SK-N-SH (cell line): ENCODE measurements at regions not wholly inside any gene's neighbourhood (a gene's known extent, or its start where the extent isn't known, plus 50 kb on each side); places are given as distances from the start of the nearest gene placed in this dataset.

Source experiments
- CTCF ChIA-PET: fragments of 300-600, 350-600 bp; formaldehyde crosslinking; extraction: SDS; loops from one replicate; lab custom pipeline; 2021; lab: Yijun Ruan, JAX
- POLR2A ChIA-PET: fragments of 350-600 bp; sonication (Branson Sonifier 250); formaldehyde crosslinking; extraction: SDS; loops from one replicate; lab custom pipeline; 2020; ENCODE audit warnings: antibody characterized with exemption, inconsistent platforms; lab: Yijun Ruan, JAX
- DNase-seq: peaks from one replicate; pipeline ENCODE4 v3.0.0; 2012
- H2AFZ ChIP-seq: fragments of 200-600 bp; sonication (generic); 2 replicates; pipeline ENCODE4 v1.8.1; 2016; ENCODE audit warnings: antibody characterized with exemption, mild to moderate bottlenecking, low read depth
- H3F3A ChIP-seq: fragments of 200-600 bp; sonication (generic); replicated peaks from 2 replicates; pipeline ENCODE3; 2016; ENCODE audit warnings: antibody characterized with exemption, mild to moderate bottlenecking; ENCODE audit not compliant: insufficient read depth
- H3K27ac ChIP-seq, 2 experiments: fragments of 200-500 bp in 1 of 2; fragments of 200-600 bp in 1 of 2; sonication (Bioruptor generic) in 1 of 2; sonication (generic), shearing (Covaris generic) in 1 of 2; 2 replicates each; pipeline versions ENCODE4 v1.5.1 to v1.6.1; 2014 to 2016; ENCODE audit warnings: low read depth in 2 of 2, inconsistent platforms in 1 of 2, low read length in 1 of 2, mild to moderate bottlenecking in 1 of 2, mixed read lengths in 1 of 2
- H3K27me3 ChIP-seq: fragments of 200-600 bp; sonication (generic), shearing (Covaris generic); 2 replicates; pipeline ENCODE4 v1.6.1; 2016; ENCODE audit warnings: mixed run types; ENCODE audit not compliant: insufficient read depth
- H3K36me3 ChIP-seq, 2 experiments: fragments of 200-500 bp in 1 of 2; fragments of 200-600 bp in 1 of 2; sonication (Bioruptor generic) in 1 of 2; sonication (generic) in 1 of 2; replicated peaks in 1 of 2; 2 replicates each; pipeline versions ENCODE3 to v1.5.1; 2014 to 2016; ENCODE audit warnings: low read length in 1 of 2, mild to moderate bottlenecking in 1 of 2; ENCODE audit not compliant: insufficient read depth in 2 of 2, control insufficient read depth in 1 of 2
- H3K4me1 ChIP-seq, 2 experiments: fragments of 200-500 bp in 1 of 2; fragments of 200-600 bp in 1 of 2; sonication (Bioruptor generic) in 1 of 2; sonication (generic), shearing (Covaris generic) in 1 of 2; 2 replicates each; pipeline versions ENCODE4 v1.5.1 to v1.6.1; 2014 to 2016; ENCODE audit warnings: low read depth in 1 of 2, low read length in 1 of 2, mixed run types in 1 of 2; ENCODE audit not compliant: insufficient read depth in 2 of 2, control insufficient read depth in 1 of 2
- H3K4me2 ChIP-seq: fragments of 200-600 bp; sonication (generic), shearing (Covaris generic); 2 replicates; pipeline ENCODE4 v1.6.1; 2017; ENCODE audit warnings: mixed run types
- H3K4me3 ChIP-seq, 2 experiments: fragments of 200-500 bp in 1 of 2; fragments of 200-600 bp in 1 of 2; sonication (Bioruptor generic) in 1 of 2; sonication (generic), shearing (Covaris generic) in 1 of 2; 2 replicates each; pipeline versions ENCODE4 v1.5.1 to v1.8.1; 2014 to 2016; ENCODE audit warnings: low read depth in 2 of 2, inconsistent platforms in 1 of 2, low read length in 1 of 2, mild to moderate bottlenecking in 1 of 2, mixed read lengths in 1 of 2, moderate library complexity in 1 of 2
- H3K79me2 ChIP-seq: fragments of 200-600 bp; sonication (generic); 2 replicates; pipeline ENCODE4 v1.8.1; 2017; ENCODE audit warnings: mild to moderate bottlenecking; ENCODE audit not compliant: insufficient read depth
- H3K9ac ChIP-seq: fragments of 200-600 bp; sonication (generic); 2 replicates; pipeline ENCODE4 v1.6.1; 2017; ENCODE audit warnings: mixed run types
- H3K9me2 ChIP-seq: fragments of 200-600 bp; sonication (generic); 2 replicates; pipeline ENCODE4 v1.6.1; 2017; ENCODE audit warnings: mixed run types
- H3K9me3 ChIP-seq: fragments of 200-600 bp; sonication (generic); 2 replicates; pipeline ENCODE4 v1.6.1; 2017; ENCODE audit warnings: mixed run types, mild to moderate bottlenecking, moderate library complexity
- H4K20me1 ChIP-seq: fragments of 200-600 bp; sonication (generic); 2 replicates; pipeline ENCODE4 v1.6.1; 2017; ENCODE audit warnings: mild to moderate bottlenecking, mixed run types; ENCODE audit not compliant: insufficient read depth
- EP300 ChIP-seq, 2 experiments: IDR thresholded peaks; 2 replicates each; pipeline versions ENCODE4 v1.4.0 to v1.6.1; 2012; ENCODE audit warnings: borderline replicate concordance in 1 of 2, low read depth in 1 of 2, low read length in 1 of 2
- FOSL2 ChIP-seq: IDR thresholded peaks from 2 replicates; pipeline ENCODE4 v1.4.0; 2012; ENCODE audit warnings: low read depth, mild to moderate bottlenecking, moderate library complexity, borderline replicate concordance
- FOXM1 ChIP-seq: IDR thresholded peaks from 2 replicates; pipeline ENCODE4 v1.4.0; 2012; ENCODE audit warnings: low read depth, mild to moderate bottlenecking
- JUND ChIP-seq: IDR thresholded peaks from 2 replicates; pipeline ENCODE4 v1.4.0; 2012
- MEF2A ChIP-seq: IDR thresholded peaks from 2 replicates; pipeline ENCODE4 v1.4.0; 2012; ENCODE audit warnings: low read depth, borderline replicate concordance
- NFIC ChIP-seq: IDR thresholded peaks from 2 replicates; pipeline ENCODE4 v1.4.0; 2012; ENCODE audit warnings: borderline replicate concordance
- POLR2AphosphoS5 ChIP-seq: IDR thresholded peaks from 2 replicates; pipeline ENCODE4 v1.6.1; 2012; ENCODE audit warnings: low read depth, low read length
- RAD21 ChIP-seq: IDR thresholded peaks from 2 replicates; pipeline ENCODE4 v1.6.1; 2012; ENCODE audit warnings: mild to moderate bottlenecking, low read length
- RCOR1 ChIP-seq: fragments of 150-350 bp; IDR thresholded peaks from 2 replicates; pipeline ENCODE4 v1.6.1; 2017; ENCODE audit warnings: antibody characterized with exemption, low read length
- RFX5 ChIP-seq: IDR thresholded peaks from 2 replicates; pipeline ENCODE4 v1.6.1; 2012; ENCODE audit warnings: mild to moderate bottlenecking, improper control_type of control experiment, low read length
- RXRA ChIP-seq: IDR thresholded peaks from 2 replicates; pipeline ENCODE4 v1.4.0; 2012; ENCODE audit warnings: low read depth, mild to moderate bottlenecking, borderline replicate concordance
- SIN3A ChIP-seq: IDR thresholded peaks from 2 replicates; pipeline ENCODE4 v1.6.1; 2012; ENCODE audit warnings: low read depth, mild to moderate bottlenecking, low read length, moderate library complexity, borderline replicate concordance
- SMC3 ChIP-seq: IDR thresholded peaks from 2 replicates; pipeline ENCODE4 v1.6.1; 2012; ENCODE audit warnings: low read depth, low read length, improper control_type of control experiment
- WGBS: methylation state at CpG from one replicate; pipeline ENCODE4 v1.1.6; 2017; ENCODE audit warnings: low lambda C conversion rate; 5-methylcytosine and 5-hydroxymethylcytosine counted together
- TF ChIP-seq, protein P1 (sequence below): IDR thresholded peaks from 2 replicates; pipeline ENCODE4 v1.4.0; 2012; ENCODE audit warnings: low read depth, borderline replicate concordance
- TF ChIP-seq, protein P2 (sequence below): IDR thresholded peaks from 2 replicates; pipeline ENCODE4; 2012

DNA sequence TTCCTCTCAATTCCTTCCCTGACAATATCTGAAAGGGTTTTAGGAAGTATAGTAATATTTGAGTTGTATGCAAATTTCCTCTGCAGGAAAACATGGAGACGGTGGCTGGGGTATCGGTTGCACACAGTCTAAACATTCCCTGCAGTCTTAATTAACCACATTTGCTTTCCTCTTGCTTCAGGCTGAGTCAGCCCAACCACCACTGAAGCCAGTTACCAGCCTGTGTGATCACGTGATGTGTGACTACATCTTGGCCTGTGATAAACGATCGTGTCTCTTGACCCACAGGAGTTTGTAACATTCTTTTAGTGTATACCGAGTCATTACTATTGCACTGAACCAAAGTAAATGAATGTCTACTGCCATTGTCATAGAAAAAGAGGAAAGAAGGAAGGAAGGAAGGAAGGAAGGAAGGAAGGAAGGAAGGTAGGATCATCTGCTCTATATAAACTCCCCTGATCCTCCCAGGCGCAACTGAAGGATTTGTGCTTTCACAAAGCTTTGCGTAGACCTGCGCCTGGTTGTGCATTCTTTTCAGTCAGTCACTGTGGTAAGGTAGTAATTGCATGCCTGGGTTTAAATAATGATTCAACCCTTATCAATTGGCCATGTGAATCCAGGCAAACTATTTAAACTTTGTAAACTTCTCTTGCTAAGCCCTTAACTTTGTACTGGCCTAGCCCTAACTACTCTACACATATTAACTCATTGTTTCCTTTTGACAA is 280.6 kb upstream of the SALL1 start:
- no peak overlapping the region for H3K27ac ChIP-seq
- H3K9ac ChIP-seq, result no peak overlapping the region
- H3K9me3 ChIP-seq, result no peaks in the 10 kb centered on the region
- H2AFZ ChIP-seq, result no peak overlapping the region
- H3F3A ChIP-seq, result no peaks in the 10 kb centered on the region
- ChIA-PET CTCF (no interaction called here), POLR2A (no interaction called here)
- 33% methylated on average over 9 of the region's 9 CpGs for WGBS
- TF ChIP-seq NFIC (no peak), MEF2A (no peak), RXRA (no peak), JUND (no peak), FOSL2 (0 out of 2 replicates have a peak, but pooled peaks have one; percentile 7)
- TF ChIP-seq, protein P1, sequence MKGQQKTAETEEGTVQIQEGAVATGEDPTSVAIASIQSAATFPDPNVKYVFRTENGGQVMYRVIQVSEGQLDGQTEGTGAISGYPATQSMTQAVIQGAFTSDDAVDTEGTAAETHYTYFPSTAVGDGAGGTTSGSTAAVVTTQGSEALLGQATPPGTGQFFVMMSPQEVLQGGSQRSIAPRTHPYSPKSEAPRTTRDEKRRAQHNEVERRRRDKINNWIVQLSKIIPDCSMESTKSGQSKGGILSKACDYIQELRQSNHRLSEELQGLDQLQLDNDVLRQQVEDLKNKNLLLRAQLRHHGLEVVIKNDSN, result peak; percentile 79
- TF ChIP-seq, protein P2, sequence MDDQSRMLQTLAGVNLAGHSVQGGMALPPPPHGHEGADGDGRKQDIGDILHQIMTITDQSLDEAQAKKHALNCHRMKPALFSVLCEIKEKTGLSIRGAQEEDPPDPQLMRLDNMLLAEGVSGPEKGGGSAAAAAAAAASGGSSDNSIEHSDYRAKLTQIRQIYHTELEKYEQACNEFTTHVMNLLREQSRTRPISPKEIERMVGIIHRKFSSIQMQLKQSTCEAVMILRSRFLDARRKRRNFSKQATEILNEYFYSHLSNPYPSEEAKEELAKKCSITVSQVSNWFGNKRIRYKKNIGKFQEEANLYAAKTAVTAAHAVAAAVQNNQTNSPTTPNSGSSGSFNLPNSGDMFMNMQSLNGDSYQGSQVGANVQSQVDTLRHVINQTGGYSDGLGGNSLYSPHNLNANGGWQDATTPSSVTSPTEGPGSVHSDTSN, result no peak
- no peaks in the 10 kb centered on the region for H3K79me2 ChIP-seq
- no peaks in the 10 kb centered on the region for H3K36me3 ChIP-seq
- no peaks in the 10 kb centered on the region for H3K9me2 ChIP-seq
- no peaks in the 10 kb centered on the region for H4K20me1 ChIP-seq
- H3K4me2 ChIP-seq, result no peak overlapping the region
- DNase-seq, result peak; percentile 2
- H3K27me3 ChIP-seq, result no peaks in the 10 kb centered on the region
- H3K4me3 ChIP-seq, result no peak overlapping the region
- no peaks in the 10 kb centered on the region; a peak in 1 of 4 replicates for H3K4me1 ChIP-seq

DNA sequence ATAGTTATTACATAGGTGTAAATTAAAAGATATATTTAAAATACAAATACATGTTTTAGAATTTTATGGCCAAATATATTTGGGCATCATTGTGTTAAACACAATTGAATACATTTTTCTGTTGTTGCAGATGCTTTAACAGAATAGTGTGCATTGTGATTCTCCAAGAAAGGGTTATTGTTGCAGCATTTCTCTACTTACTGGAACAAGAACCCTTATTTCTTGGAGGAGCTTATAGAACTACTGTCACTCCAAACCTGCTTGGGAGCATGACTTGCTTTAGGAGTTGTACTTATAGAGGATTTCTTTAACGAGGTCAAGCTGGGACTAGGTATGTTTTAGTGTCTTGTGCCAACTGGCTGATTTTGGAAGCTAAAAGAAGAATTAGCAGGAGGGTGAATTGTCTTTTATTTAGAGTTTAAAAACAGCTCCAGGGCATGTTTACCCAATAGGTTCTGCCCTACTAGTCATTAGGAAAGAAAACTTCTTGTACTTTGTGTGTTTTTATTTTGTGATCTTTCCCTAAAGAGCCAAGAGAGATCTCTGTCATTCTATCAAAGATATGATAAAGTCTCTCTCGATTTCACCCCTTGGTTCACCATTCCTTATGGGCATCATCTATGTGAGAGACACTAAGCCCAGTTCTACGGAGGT is 279.8 kb upstream of the SALL1 start:
- no peaks in the 10 kb centered on the region; a peak in 1 of 4 replicates for H3K4me1 ChIP-seq
- no peak overlapping the region for H3K27ac ChIP-seq
- no peaks in the 10 kb centered on the region for H3K27me3 ChIP-seq
- DNase-seq, result no peak
- H3K79me2 ChIP-seq, result no peaks in the 10 kb centered on the region
- no peak overlapping the region for H3K4me2 ChIP-seq
- H3K9me2 ChIP-seq, result no peaks in the 10 kb centered on the region
- WGBS, result 17% methylated on average over 3 of the region's 3 CpGs
- H2AFZ ChIP-seq, result no peak overlapping the region
- POLR2A ChIA-PET, result no interaction called here
- H3K36me3 ChIP-seq, result no peaks in the 10 kb centered on the region
- no peaks in the 10 kb centered on the region for H3F3A ChIP-seq
- CTCF ChIA-PET, result no interaction called here
- H4K20me1 ChIP-seq, result no peaks in the 10 kb centered on the region
- no peaks in the 10 kb centered on the region for H3K9me3 ChIP-seq
- TF ChIP-seq RAD21 (no peak), SMC3 (no peak), POLR2AphosphoS5 (no peak), FOXM1 (no peak), NFIC (no peak), EP300 (IDR thresholded peaks at IDR 0.05; ENCODE audit: borderline replicate concordance in 1 of 2, low read depth in 1 of 2, low read length in 1 of 2) (no peak), RCOR1 (no peak), MEF2A (no peak), SIN3A (no peak), RFX5 (no peak)
- TF ChIP-seq, protein P1, result no peak
- H3K9ac ChIP-seq, result no peak overlapping the region
- no peak overlapping the region for H3K4me3 ChIP-seq
